ENCODE measurements at regions not wholly inside any gene's neighbourhood (a gene's known extent, or its start where the extent isn't known, plus 50 kb on each side); places are given as distances from the start of the nearest gene placed in this dataset.

DNA sequence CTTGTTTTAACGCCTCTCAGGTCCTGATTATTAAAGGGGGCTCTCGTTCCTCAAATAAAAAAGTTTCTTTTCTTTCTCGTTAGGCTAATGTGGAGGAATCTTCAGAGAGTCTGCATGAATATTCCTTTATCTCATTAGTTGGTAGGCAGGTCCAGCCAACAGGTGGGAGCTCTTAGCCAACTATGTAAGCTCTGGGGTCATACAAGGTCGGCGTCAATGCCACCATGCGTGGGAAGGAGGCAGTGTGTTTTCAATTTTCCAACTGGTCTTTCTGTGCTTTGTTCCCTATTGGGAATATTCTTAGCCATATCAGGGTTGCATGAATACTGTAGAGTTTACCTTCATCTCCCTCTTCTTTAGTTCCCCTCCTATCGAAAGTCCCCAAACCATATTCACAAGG lies 118.5 kb upstream of the SVIL start:
- no peak overlapping the region for H3K27ac ChIP-seq (ENCODE audit: low read depth, low read length, severe bottlenecking)
- no peaks in the 10 kb centered on the region for H3K36me3 ChIP-seq (ENCODE audit: control insufficient read depth, insufficient read depth, low read length)
- no peaks in the 10 kb centered on the region for H3K9me3 ChIP-seq (ENCODE audit: control insufficient read depth, low read length)
- WGBS, 2 experiments (ENCODE audit: insufficient coverage in 2 of 2): 93 to 100% methylated on average over 4 of the region's 7 CpGs
- H3K4me3 ChIP-seq (ENCODE audit: extremely low read depth, insufficient read depth, low read length, poor library complexity, severe bottlenecking): no peak overlapping the region
- H3K4me1 ChIP-seq (ENCODE audit: control insufficient read depth, insufficient read depth, low read length, poor library complexity, severe bottlenecking): peaks cover 7% of the 10 kb centered on the region

DNA sequence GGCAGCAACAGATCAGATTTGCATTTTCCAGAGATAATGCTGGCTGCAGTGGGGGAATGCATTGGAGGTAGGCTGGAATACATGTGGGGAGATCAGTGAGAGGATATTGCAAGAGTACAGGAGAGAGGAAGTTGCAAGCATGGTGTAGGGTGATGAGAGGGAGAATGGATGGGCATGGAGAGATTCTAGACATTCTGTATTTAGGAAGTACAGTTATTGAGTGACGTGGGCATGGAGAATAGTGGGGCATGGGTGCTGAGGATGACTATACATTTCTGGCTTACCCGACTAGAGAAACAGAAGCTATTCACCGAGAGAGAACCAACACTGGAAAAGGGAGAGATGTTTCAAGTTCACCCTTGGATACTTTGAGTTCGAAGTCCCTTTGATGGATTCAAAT lies 116.9 kb upstream of the SVIL start:
- Histone ChIP-seq H3K9me3 (ENCODE audit: control insufficient read depth, low read length) (no peaks in the 10 kb centered on the region), H3K4me3 (ENCODE audit: extremely low read depth, insufficient read depth, low read length, poor library complexity, severe bottlenecking) (no peak overlapping the region), H3K4me1 (ENCODE audit: control insufficient read depth, insufficient read depth, low read length, poor library complexity, severe bottlenecking) (no peaks in the 10 kb centered on the region), H3K36me3 (ENCODE audit: control insufficient read depth, insufficient read depth, low read length) (no peaks in the 10 kb centered on the region), H3K27ac (ENCODE audit: low read depth, low read length, severe bottlenecking) (no peak overlapping the region)
- 90 to 98% methylated on average over 4 of the region's 4 CpGs for WGBS, 2 experiments (ENCODE audit: insufficient coverage in 2 of 2)

- Histone ChIP-seq H3K4me1 (ENCODE audit: control insufficient read depth, insufficient read depth, low read length, poor library complexity, severe bottlenecking) (no peaks in the 10 kb centered on the region), H3K36me3 (ENCODE audit: control insufficient read depth, insufficient read depth, low read length) (no peaks in the 10 kb centered on the region), H3K27ac (ENCODE audit: low read depth, low read length, severe bottlenecking) (no peak overlapping the region), H3K4me3 (ENCODE audit: extremely low read depth, insufficient read depth, low read length, poor library complexity, severe bottlenecking) (no peak overlapping the region), H3K9me3 (ENCODE audit: control insufficient read depth, low read length) (no peaks in the 10 kb centered on the region)
- 88 to 97% methylated on average over 2 of the region's 2 CpGs for WGBS, 2 experiments (ENCODE audit: insufficient coverage in 2 of 2)
Measured at GRCh38 chr10:29751240-29751639, 116.5 kb upstream of the SVIL start.

DNA sequence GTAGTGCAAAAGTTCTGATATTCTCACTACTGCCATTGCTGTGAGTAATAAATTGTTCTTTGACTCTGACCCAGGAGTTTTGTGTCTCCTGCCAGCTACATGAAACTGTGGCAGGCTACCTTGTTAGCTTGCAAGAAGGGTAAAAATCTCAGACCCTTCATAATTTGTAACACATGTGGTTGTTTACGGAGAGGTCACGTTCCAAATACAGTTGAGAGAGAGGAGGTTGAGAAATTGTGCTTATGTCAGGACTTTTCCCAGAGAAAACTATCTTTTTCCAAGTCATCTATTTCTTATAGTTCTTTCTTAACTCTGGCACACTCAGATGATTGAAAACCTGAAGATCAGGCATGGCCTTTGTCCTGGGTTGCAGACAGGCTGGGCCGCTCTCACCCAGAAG lies 114.4 kb upstream of the SVIL start:
- no peaks in the 10 kb centered on the region for H3K36me3 ChIP-seq (ENCODE audit: control insufficient read depth, insufficient read depth, low read length)
- no peak overlapping the region for H3K27ac ChIP-seq (ENCODE audit: low read depth, low read length, severe bottlenecking)
- no peak overlapping the region for H3K4me3 ChIP-seq (ENCODE audit: extremely low read depth, insufficient read depth, low read length, poor library complexity, severe bottlenecking)
- 100% methylated on average over 1 of the region's 3 CpGs for WGBS, 2 experiments (ENCODE audit: insufficient coverage in 2 of 2)
- no peaks in the 10 kb centered on the region for H3K9me3 ChIP-seq (ENCODE audit: control insufficient read depth, low read length)
- no peaks in the 10 kb centered on the region for H3K4me1 ChIP-seq (ENCODE audit: control insufficient read depth, insufficient read depth, low read length, poor library complexity, severe bottlenecking)

DNA sequence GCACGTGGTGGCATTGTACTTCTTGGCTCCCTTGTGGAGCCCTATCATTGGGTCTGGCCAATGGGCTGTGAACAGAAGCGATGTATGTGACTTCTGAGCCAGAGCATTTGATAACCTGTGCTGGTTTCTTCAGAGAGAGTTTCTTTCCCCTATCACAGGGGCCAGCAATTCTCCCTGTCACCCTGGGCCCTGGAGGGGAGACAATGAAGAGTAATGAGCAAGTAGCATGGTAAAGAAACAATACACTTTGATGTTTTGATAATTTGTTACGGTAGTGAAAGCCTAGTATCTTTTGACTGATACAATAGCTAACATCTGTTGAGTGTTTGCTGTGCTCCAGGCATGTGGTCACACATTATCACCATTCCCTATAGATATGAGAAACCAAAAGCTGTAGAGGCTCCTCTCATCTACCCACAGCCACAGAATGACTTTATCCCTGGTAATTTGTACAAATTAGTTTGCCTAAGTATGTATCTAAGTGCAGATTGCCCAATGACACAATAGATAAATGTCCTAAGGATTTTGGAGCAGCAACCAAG lies 113.4 kb upstream of the SVIL start:
- H3K36me3 ChIP-seq (ENCODE audit: control insufficient read depth, insufficient read depth, low read length): no peaks in the 10 kb centered on the region
- no peak overlapping the region for H3K27ac ChIP-seq (ENCODE audit: low read depth, low read length, severe bottlenecking)
- no peaks in the 10 kb centered on the region for H3K9me3 ChIP-seq (ENCODE audit: control insufficient read depth, low read length)
- H3K4me3 ChIP-seq (ENCODE audit: extremely low read depth, insufficient read depth, low read length, poor library complexity, severe bottlenecking): no peak overlapping the region
- H3K4me1 ChIP-seq (ENCODE audit: control insufficient read depth, insufficient read depth, low read length, poor library complexity, severe bottlenecking): no peaks in the 10 kb centered on the region
- 69 to 88% methylated on average over 1 to 3 of the region's 3 CpGs for WGBS, 2 experiments (ENCODE audit: insufficient coverage in 2 of 2)

DNA sequence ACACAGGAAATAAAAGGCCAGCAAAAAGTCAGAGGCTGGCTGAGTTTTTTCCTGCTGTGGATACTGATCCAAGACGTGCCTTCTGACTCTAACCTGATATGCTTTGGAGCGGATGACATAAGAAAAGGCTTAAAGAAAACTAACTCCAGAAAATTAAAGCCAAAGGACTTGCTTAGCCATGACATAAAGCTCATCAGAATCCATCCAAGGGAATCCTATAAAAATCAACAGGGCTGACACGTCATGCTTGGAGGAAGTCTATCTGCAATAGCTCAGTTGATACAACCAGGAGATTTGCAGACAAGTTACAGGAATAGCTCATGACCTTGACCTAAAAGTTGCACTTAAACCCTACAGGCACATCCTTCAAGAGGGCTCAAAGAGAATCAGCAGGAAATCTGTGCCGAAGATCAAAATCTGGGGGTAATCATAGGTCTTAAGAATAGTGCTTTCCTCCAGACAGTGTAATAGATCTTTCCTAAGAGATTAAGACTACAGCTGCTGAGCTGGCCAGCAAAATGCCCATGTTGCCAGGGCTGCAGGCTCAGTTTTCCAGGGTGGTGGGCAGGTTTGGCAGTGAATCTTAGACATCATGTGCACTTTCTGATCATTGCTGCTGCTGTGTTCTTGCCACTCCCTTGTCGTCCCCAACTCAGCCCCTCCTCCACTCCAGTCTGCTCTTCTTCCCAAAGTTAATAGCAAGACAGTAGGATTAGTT lies 111.5 kb upstream of the SVIL start:
- WGBS, 2 experiments (ENCODE audit: insufficient coverage in 2 of 2): 67 to 100% methylated on average over 1 of the region's 5 CpGs
- Histone ChIP-seq H3K4me3 (ENCODE audit: extremely low read depth, insufficient read depth, low read length, poor library complexity, severe bottlenecking) (no peak overlapping the region), H3K27ac (ENCODE audit: low read depth, low read length, severe bottlenecking) (no peak overlapping the region), H3K4me1 (ENCODE audit: control insufficient read depth, insufficient read depth, low read length, poor library complexity, severe bottlenecking) (no peaks in the 10 kb centered on the region), H3K9me3 (ENCODE audit: control insufficient read depth, low read length) (peaks cover 3% of the 10 kb centered on the region), H3K36me3 (ENCODE audit: control insufficient read depth, insufficient read depth, low read length) (no peaks in the 10 kb centered on the region)

GRCh38 chr10:29740981-29741545 lies 106.3 kb upstream of the SVIL start:
- Histone ChIP-seq H3K4me1 (ENCODE audit: control insufficient read depth, insufficient read depth, low read length, poor library complexity, severe bottlenecking) (peaks cover 16% of the 10 kb centered on the region), H3K36me3 (ENCODE audit: control insufficient read depth, insufficient read depth, low read length) (no peaks in the 10 kb centered on the region), H3K4me3 (ENCODE audit: extremely low read depth, insufficient read depth, low read length, poor library complexity, severe bottlenecking) (no peak overlapping the region), H3K27ac (ENCODE audit: low read depth, low read length, severe bottlenecking) (no peak overlapping the region), H3K9me3 (ENCODE audit: control insufficient read depth, low read length) (peaks cover 3% of the 10 kb centered on the region)
- WGBS, 2 experiments (ENCODE audit: insufficient coverage in 2 of 2): 77 to 84% methylated on average over 3 to 5 of the region's 6 CpGs

DNA sequence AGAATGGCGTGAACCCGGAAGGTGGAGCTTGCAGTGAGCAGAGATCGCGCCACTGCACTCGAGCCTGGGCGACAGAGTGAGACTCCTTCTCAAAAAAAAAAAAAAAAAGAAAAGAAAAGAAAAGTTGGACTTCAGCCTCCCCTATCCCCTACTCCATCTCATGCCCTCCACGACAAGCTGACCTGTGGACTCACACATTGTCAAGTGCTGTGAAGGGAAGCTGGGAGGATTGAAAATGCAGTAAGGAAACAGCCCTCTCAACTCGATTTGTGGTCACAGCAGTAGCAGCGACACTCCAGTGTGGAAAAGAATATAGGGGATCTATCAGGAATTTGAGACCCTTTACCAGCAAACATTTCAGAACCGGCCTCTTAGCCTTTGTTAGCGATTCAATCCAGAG lies 103.6 kb upstream of the SVIL start:
- no peak overlapping the region for H3K4me3 ChIP-seq (ENCODE audit: extremely low read depth, insufficient read depth, low read length, poor library complexity, severe bottlenecking)
- H3K9me3 ChIP-seq (ENCODE audit: control insufficient read depth, low read length): peaks cover 3% of the 10 kb centered on the region
- no peak overlapping the region for H3K27ac ChIP-seq (ENCODE audit: low read depth, low read length, severe bottlenecking)
- H3K4me1 ChIP-seq (ENCODE audit: control insufficient read depth, insufficient read depth, low read length, poor library complexity, severe bottlenecking): peaks cover 16% of the 10 kb centered on the region
- WGBS, 2 experiments (ENCODE audit: insufficient coverage in 2 of 2): 90 to 94% methylated on average over 2 to 4 of the region's 11 CpGs
- no peaks in the 10 kb centered on the region for H3K36me3 ChIP-seq (ENCODE audit: control insufficient read depth, insufficient read depth, low read length)

DNA sequence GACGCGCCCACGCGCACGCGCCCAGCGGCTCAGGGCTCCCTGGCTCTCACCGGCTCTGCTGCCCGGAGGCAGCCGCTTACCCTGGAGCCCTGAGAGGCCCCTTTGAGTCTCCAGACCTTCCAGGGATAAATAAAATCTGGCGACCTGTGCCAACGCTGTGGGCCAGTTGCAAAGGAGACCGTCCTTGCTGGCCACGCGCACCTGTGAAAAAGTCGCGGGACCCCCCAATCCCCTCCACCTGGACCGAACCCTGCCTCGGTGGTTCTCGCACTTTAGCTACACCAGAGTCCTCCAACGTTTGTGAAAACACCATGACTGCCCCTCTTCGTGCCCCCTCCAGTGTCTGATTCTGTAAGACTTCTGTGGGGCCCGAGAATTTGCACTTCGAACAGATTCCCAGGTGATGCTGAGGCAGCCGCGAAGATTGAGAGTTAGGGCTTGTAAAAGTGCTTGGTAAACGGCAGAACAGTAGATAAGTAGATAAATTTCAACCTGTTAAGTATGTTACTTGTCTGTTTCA lies 102.4 kb upstream of the SVIL start:
- Histone ChIP-seq H3K4me3 (ENCODE audit: extremely low read depth, insufficient read depth, low read length, poor library complexity, severe bottlenecking) (peak overlapping the region; percentile 72), H3K27ac (ENCODE audit: low read depth, low read length, severe bottlenecking) (no peak overlapping the region)
- WGBS, 2 experiments (ENCODE audit: insufficient coverage in 2 of 2): 34 to 48% methylated on average over 17 to 27 of the region's 27 CpGs

GRCh38 chr10:29736366-29737073 lies 101.7 kb upstream of the SVIL start:
- H3K36me3 ChIP-seq (ENCODE audit: control insufficient read depth, insufficient read depth, low read length): no peaks in the 10 kb centered on the region
- H3K27ac ChIP-seq (ENCODE audit: low read depth, low read length, severe bottlenecking): no peak overlapping the region
- peak overlapping the region; percentile 72 for H3K4me3 ChIP-seq (ENCODE audit: extremely low read depth, insufficient read depth, low read length, poor library complexity, severe bottlenecking)
- H3K9me3 ChIP-seq (ENCODE audit: control insufficient read depth, low read length): no peaks in the 10 kb centered on the region
- peaks cover 27% of the 10 kb centered on the region for H3K4me1 ChIP-seq (ENCODE audit: control insufficient read depth, insufficient read depth, low read length, poor library complexity, severe bottlenecking)
- WGBS, 2 experiments (ENCODE audit: insufficient coverage in 2 of 2): 0 to 1% methylated on average over 36 to 71 of the region's 74 CpGs

More for the DNA sequence above, 102.4 kb upstream of the SVIL start:
- Histone ChIP-seq H3K4me1 (ENCODE audit: control insufficient read depth, insufficient read depth, low read length, poor library complexity, severe bottlenecking) (peaks cover 21% of the 10 kb centered on the region), H3K9me3 (ENCODE audit: control insufficient read depth, low read length) (peaks cover 2% of the 10 kb centered on the region), H3K36me3 (ENCODE audit: control insufficient read depth, insufficient read depth, low read length) (no peaks in the 10 kb centered on the region)
